ENCODE measurements at regions not wholly inside any gene's neighbourhood (a gene's known extent, or its start where the extent isn't known, plus 50 kb on each side); places are given as distances from the start of the nearest gene placed in this dataset.

GRCh38 chr9:92171822-92172221, 56.6 kb upstream of the SPTLC1 start:
- H3K4me3 ChIP-seq (ENCODE audit: low read depth, low read length), result no peak overlapping the region
- no peak for TF ChIP-seq CTCF (IDR thresholded peaks at IDR 0.05; ENCODE audit: control insufficient read depth, extremely low read depth, insufficient read depth)
- DNase-seq (ENCODE audit: low read depth), result no peak

GRCh38 chr9:92171281-92171680, 56.1 kb upstream of the SPTLC1 start:
- no peak for DNase-seq (ENCODE audit: low read depth)
- H3K4me3 ChIP-seq (ENCODE audit: low read depth, low read length), result no peak overlapping the region
- TF ChIP-seq CTCF (IDR thresholded peaks at IDR 0.05; ENCODE audit: control insufficient read depth, extremely low read depth, insufficient read depth), result no peak

- no peak overlapping the region for H3K4me3 ChIP-seq (ENCODE audit: low read depth, low read length)
- DNase-seq (ENCODE audit: low read depth), result no peak
- TF ChIP-seq CTCF (IDR thresholded peaks at IDR 0.05; ENCODE audit: control insufficient read depth, extremely low read depth, insufficient read depth), result no peak
Measured at GRCh38 chr9:92170848-92171247, 55.6 kb upstream of the SPTLC1 start.

GRCh38 chr9:92165484-92165883, 50.3 kb upstream of the SPTLC1 start:
- TF ChIP-seq CTCF (IDR thresholded peaks at IDR 0.05; ENCODE audit: control insufficient read depth, extremely low read depth, insufficient read depth), result no peak
- no peak overlapping the region for H3K4me3 ChIP-seq (ENCODE audit: low read depth, low read length)
- no peak for DNase-seq (ENCODE audit: low read depth)

All from LNCaP clone FGC (cell line).